ENCODE measurements at regions not wholly inside any gene's neighbourhood (a gene's known extent, or its start where the extent isn't known, plus 50 kb on each side); places are given as distances from the start of the nearest gene placed in this dataset.

DNA sequence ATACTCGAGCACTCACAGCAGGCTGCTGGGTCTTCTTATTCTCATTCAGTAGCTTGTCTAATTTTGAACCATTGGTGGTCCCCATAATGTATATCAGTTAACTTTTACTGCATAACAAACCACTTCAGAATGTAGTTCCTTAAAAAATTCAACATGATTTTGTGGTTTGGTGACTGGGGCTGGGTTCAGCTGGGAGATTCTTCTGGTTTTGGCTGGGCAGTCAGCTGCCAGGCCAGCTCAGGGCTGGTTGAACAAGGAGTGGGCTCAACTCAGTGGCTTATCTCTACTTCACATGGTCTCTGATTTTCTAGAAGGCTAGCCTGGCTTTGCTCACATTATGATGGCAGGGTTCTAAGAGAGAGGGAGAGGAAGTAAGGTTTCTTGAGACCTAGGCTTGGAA, 292.4 kb upstream of the CHD6 start:
- no peak overlapping the region for H4K91ac ChIP-seq (ENCODE audit: insufficient read depth, low read depth, low read length)
- no peaks in the 10 kb centered on the region for H3K36me3 ChIP-seq (ENCODE audit: control insufficient read depth, insufficient read depth, low read length)
- no peak overlapping the region for H3K4me3 ChIP-seq (ENCODE audit: insufficient read depth, low read depth, low read length)
- no peak overlapping the region for H3K4me2 ChIP-seq (ENCODE audit: low read depth, low read length)
- no peak overlapping the region for H3K27ac ChIP-seq (ENCODE audit: insufficient read depth, low read length)
- no peak overlapping the region for H2BK15ac ChIP-seq (ENCODE audit: low read depth, low read length)
- H3K4me1 ChIP-seq (ENCODE audit: control insufficient read depth, insufficient read depth, low read length), result no peaks in the 10 kb centered on the region
- no peak overlapping the region for H3K23ac ChIP-seq (ENCODE audit: low read depth, low read length)
- no peaks in the 10 kb centered on the region for H3K9me1 ChIP-seq (ENCODE audit: insufficient read depth, low read length)
- CTCF ChIA-PET, result no interaction called here
- no peak overlapping the region for H3K4ac ChIP-seq (ENCODE audit: low read depth, low read length)
- H3K9me3 ChIP-seq (ENCODE audit: control insufficient read depth, insufficient read depth, low read length), result no peaks in the 10 kb centered on the region
- no peak overlapping the region for H3K14ac ChIP-seq (replicated peaks; ENCODE audit: low read depth, low read length)
- no peak overlapping the region for H3K18ac ChIP-seq (ENCODE audit: low read depth, low read length)
- DNase-seq (no peak), ATAC-seq (ENCODE audit: low read depth) (no peak)
- TF ChIP-seq RFX5 (IDR thresholded peaks at IDR 0.05; ENCODE audit: low read depth, low read length) (no peak), MAZ (IDR thresholded peaks at IDR 0.05; ENCODE audit: borderline replicate concordance, low read depth, low read length) (no peak), CEBPB (IDR thresholded peaks at IDR 0.05; ENCODE audit: low read depth, low read length) (no peak), FOS (IDR thresholded peaks at IDR 0.05; ENCODE audit: low read depth, low read length) (no peak), BHLHE40 (IDR thresholded peaks at IDR 0.05; ENCODE audit: low read depth, low read length) (no peak), MXI1 (IDR thresholded peaks at IDR 0.05; ENCODE audit: borderline replicate concordance, low read depth, low read length) (no peak), RCOR1 (IDR thresholded peaks at IDR 0.05; ENCODE audit: insufficient replicate concordance, low read length) (no peak), RAD21 (IDR thresholded peaks at IDR 0.05; ENCODE audit: low read length) (no peak), NFE2L2 (IDR thresholded peaks at IDR 0.05; ENCODE audit: low read depth, low read length) (no peak), SMC3 (IDR thresholded peaks at IDR 0.05; ENCODE audit: low read depth, low read length) (no peak), CHD1 (IDR thresholded peaks at IDR 0.05; ENCODE audit: low read depth, low read length) (no peak), POLR2A (IDR thresholded peaks at IDR 0.05; ENCODE audit: low read depth, low read length) (no peak), MAFK (IDR thresholded peaks at IDR 0.05; ENCODE audit: low read depth, low read length) (no peak), USF2 (IDR thresholded peaks at IDR 0.05; ENCODE audit: low read depth, low read length) (no peak)
- TF ChIP-seq, protein P1, sequence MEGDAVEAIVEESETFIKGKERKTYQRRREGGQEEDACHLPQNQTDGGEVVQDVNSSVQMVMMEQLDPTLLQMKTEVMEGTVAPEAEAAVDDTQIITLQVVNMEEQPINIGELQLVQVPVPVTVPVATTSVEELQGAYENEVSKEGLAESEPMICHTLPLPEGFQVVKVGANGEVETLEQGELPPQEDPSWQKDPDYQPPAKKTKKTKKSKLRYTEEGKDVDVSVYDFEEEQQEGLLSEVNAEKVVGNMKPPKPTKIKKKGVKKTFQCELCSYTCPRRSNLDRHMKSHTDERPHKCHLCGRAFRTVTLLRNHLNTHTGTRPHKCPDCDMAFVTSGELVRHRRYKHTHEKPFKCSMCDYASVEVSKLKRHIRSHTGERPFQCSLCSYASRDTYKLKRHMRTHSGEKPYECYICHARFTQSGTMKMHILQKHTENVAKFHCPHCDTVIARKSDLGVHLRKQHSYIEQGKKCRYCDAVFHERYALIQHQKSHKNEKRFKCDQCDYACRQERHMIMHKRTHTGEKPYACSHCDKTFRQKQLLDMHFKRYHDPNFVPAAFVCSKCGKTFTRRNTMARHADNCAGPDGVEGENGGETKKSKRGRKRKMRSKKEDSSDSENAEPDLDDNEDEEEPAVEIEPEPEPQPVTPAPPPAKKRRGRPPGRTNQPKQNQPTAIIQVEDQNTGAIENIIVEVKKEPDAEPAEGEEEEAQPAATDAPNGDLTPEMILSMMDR (conservative IDR thresholded peaks at IDR 0.05; ENCODE audit: low read depth, low read length), result no peak
- TF ChIP-seq, protein P2, sequence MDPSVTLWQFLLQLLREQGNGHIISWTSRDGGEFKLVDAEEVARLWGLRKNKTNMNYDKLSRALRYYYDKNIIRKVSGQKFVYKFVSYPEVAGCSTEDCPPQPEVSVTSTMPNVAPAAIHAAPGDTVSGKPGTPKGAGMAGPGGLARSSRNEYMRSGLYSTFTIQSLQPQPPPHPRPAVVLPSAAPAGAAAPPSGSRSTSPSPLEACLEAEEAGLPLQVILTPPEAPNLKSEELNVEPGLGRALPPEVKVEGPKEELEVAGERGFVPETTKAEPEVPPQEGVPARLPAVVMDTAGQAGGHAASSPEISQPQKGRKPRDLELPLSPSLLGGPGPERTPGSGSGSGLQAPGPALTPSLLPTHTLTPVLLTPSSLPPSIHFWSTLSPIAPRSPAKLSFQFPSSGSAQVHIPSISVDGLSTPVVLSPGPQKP (IDR thresholded peaks at IDR 0.05; ENCODE audit: borderline replicate concordance, low read depth, low read length), result no peak
- no peak overlapping the region for H2BK20ac ChIP-seq (ENCODE audit: low read depth, low read length)
- H4K5ac ChIP-seq (ENCODE audit: low read depth, low read length), result no peak overlapping the region
- no peak overlapping the region for H2AFZ ChIP-seq (replicated peaks; ENCODE audit: low read length, poor library complexity)
- no peaks in the 10 kb centered on the region for H3K79me1 ChIP-seq (ENCODE audit: low read depth in 1 of 2, low read length in 2 of 2)
- H3K56ac ChIP-seq (ENCODE audit: extremely low read depth, insufficient read depth, low read length), result no peak overlapping the region
- no peaks in the 10 kb centered on the region for H3K27me3 ChIP-seq (ENCODE audit: control insufficient read depth, insufficient read depth, low read length)
- H4K8ac ChIP-seq (ENCODE audit: low read depth in 2 of 2, low read length in 2 of 2), result no peak overlapping the region
- intact Hi-C loops (cut with micrococcal nuclease), result no loop called here
- no TSS peak for BruUV-seq (replicated peaks)
- H3K9ac ChIP-seq (ENCODE audit: low read depth, low read length), result no peak overlapping the region
- no peak overlapping the region for H2BK120ac ChIP-seq (ENCODE audit: low read depth, low read length)
- H2BK5ac ChIP-seq (ENCODE audit: low read depth, low read length, poor library complexity, severe bottlenecking), result no peak overlapping the region
- no peak overlapping the region for H2AK5ac ChIP-seq (ENCODE audit: low read depth, low read length)
- no peaks in the 10 kb centered on the region for H4K20me1 ChIP-seq (ENCODE audit: insufficient read depth, low read length)
- WGBS, 2 experiments (ENCODE audit: extremely low coverage in 2 of 2, insufficient read length in 1 of 2), result no CpG with 5 or more reads among the region's 1 CpG
- POLR2A ChIA-PET (ENCODE audit: unreplicated experiment), result no interaction called here
- in situ Hi-C loops (cut with MboI; ENCODE audit: low sequenced_read_pairs), result no loop called here
- dilution Hi-C loops (cut with HindIII; ENCODE audit: low sequenced_read_pairs, unreplicated experiment), result no loop called here
- H2AK9ac ChIP-seq (replicated peaks; ENCODE audit: low read depth, low read length, poor library complexity), result no peak overlapping the region
